ENCODE measurements at regions not wholly inside any gene's neighbourhood (a gene's known extent, or its start where the extent isn't known, plus 50 kb on each side); places are given as distances from the start of the nearest gene placed in this dataset.
A peak's percentile ranks its signal among the peaks of the same experiment; 100 is the strongest.

DNA sequence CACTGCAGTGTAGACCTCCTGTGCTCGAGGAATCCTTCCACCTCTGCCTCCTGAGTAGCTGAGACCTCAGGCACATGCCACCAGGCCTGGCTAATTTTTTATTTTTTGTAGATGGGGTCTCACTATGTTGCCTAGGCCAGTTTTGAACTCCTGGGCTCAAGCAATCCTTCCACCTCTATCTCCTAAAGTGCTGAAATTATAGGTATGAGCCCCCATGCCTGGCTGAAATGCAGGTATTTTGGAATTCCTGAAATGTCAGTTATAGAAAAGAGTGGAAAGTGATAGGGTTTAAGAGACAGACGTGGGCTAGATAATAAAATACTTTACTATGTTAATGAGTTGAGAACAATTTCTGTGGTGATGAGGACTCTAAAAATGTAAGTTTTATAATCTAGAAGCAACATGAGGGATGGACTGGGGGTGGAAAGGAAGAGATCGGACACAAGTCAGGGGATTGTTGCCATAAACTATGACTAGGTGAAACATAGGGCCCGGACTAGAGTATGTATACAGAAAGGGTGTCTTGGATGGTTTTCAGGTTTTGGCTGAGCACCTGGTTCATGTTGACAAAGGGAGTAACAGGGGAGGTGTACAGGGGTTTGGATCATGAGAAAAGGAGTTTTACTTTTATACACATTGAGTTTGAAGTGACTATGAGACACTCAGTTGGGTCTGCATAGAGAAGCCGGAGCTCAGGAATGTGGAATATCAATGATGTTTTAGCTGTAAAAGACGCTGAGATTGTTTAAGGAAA lies 165.6 kb upstream of the STARD13 start:
- no peaks in the 10 kb centered on the region for H3K36me3 ChIP-seq (ENCODE audit: control insufficient read depth in 4 of 4, insufficient read depth in 3 of 4, low read depth in 1 of 4, low read length in 3 of 4)
- H3K4me3 ChIP-seq (ENCODE audit: low read depth in 1 of 3, low read length in 3 of 3) = no peak overlapping the region
- WGBS = 90% methylated on average over 6 of the region's 6 CpGs
- no peak for DNase-seq (ENCODE audit: low spot score)
- no peaks in the 10 kb centered on the region for H3K9me3 ChIP-seq (ENCODE audit: control insufficient read depth in 4 of 4, low read length in 3 of 4)
- H3K27ac ChIP-seq (ENCODE audit: low read depth in 1 of 2, low read length in 2 of 2) = no peak overlapping the region
- H3K9ac ChIP-seq (ENCODE audit: low read depth in 1 of 2, low read length in 2 of 2) = no peak overlapping the region
- H3K27me3 ChIP-seq (ENCODE audit: control insufficient read depth in 4 of 4, insufficient read depth in 4 of 4, low read length in 3 of 4) = no peaks in the 10 kb centered on the region
- TF ChIP-seq, protein P1, sequence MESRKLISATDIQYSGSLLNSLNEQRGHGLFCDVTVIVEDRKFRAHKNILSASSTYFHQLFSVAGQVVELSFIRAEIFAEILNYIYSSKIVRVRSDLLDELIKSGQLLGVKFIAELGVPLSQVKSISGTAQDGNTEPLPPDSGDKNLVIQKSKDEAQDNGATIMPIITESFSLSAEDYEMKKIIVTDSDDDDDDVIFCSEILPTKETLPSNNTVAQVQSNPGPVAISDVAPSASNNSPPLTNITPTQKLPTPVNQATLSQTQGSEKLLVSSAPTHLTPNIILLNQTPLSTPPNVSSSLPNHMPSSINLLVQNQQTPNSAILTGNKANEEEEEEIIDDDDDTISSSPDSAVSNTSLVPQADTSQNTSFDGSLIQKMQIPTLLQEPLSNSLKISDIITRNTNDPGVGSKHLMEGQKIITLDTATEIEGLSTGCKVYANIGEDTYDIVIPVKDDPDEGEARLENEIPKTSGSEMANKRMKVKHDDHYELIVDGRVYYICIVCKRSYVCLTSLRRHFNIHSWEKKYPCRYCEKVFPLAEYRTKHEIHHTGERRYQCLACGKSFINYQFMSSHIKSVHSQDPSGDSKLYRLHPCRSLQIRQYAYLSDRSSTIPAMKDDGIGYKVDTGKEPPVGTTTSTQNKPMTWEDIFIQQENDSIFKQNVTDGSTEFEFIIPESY (IDR thresholded peaks at IDR 0.05) = no peak
- H3K4me1 ChIP-seq (ENCODE audit: control insufficient read depth in 4 of 4, insufficient read depth in 4 of 4, low read length in 3 of 4) = no peaks in the 10 kb centered on the region

DNA sequence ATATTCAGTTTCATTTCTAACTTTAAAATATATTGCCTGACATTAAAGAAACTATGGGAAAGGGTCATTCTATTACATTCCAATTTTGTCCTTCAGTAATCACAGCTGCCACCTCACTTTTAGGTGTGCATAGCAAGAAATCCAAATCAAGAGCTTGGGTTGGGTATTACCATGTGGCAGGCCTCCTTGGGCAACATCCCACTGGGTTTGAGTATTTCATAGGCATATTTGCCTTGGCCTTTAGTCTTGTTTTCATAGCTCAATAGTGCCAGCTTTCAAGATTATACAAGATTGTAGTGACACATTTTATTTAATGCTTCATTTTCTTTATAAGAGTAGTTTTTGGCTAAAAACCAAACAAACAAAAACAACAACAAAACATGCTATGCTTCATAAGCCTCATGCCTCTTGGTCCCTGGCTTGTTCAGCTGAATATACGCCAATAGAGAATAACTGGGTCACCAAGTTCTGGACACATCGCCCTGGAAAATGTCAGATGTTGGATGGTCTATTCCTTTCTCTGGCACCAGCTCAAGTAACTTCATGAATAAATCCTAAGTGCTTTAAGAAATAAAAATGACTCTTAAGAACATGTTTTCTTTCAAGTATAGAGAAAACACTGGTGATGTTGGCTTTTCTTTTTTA lies 167.4 kb upstream of the STARD13 start:
- 86% methylated on average over 2 of the region's 2 CpGs for WGBS
- Histone ChIP-seq H3K36me3 (ENCODE audit: control insufficient read depth in 4 of 4, insufficient read depth in 3 of 4, low read depth in 1 of 4, low read length in 3 of 4) (no peaks in the 10 kb centered on the region), H3K4me3 (ENCODE audit: low read depth in 1 of 3, low read length in 3 of 3) (no peak overlapping the region), H3K27me3 (ENCODE audit: control insufficient read depth in 4 of 4, insufficient read depth in 4 of 4, low read length in 3 of 4) (no peaks in the 10 kb centered on the region), H3K9ac (ENCODE audit: low read depth in 1 of 2, low read length in 2 of 2) (no peak overlapping the region), H3K9me3 (ENCODE audit: control insufficient read depth in 4 of 4, low read length in 3 of 4) (no peaks in the 10 kb centered on the region), H3K27ac (ENCODE audit: low read depth in 1 of 2, low read length in 2 of 2) (no peak overlapping the region), H3K4me1 (ENCODE audit: control insufficient read depth in 4 of 4, insufficient read depth in 4 of 4, low read length in 3 of 4) (no peaks in the 10 kb centered on the region)
- TF ChIP-seq YY1 (IDR thresholded peaks at IDR 0.05) (no peak), SP1 (IDR thresholded peaks at IDR 0.05) (peak; percentile 9)
- no peak for DNase-seq (ENCODE audit: low spot score)

GRCh38 chr13:33453936-33454335 lies 168.4 kb upstream of the STARD13 start:
- Histone ChIP-seq H3K9ac (ENCODE audit: low read depth in 1 of 2, low read length in 2 of 2) (no peak overlapping the region), H3K36me3 (ENCODE audit: control insufficient read depth in 4 of 4, insufficient read depth in 3 of 4, low read depth in 1 of 4, low read length in 3 of 4) (no peaks in the 10 kb centered on the region), H3K27me3 (ENCODE audit: control insufficient read depth in 4 of 4, insufficient read depth in 4 of 4, low read length in 3 of 4) (no peaks in the 10 kb centered on the region), H3K4me1 (ENCODE audit: control insufficient read depth in 4 of 4, insufficient read depth in 4 of 4, low read length in 3 of 4) (no peaks in the 10 kb centered on the region), H3K27ac (ENCODE audit: low read depth in 1 of 2, low read length in 2 of 2) (no peak overlapping the region), H3K9me3 (ENCODE audit: control insufficient read depth in 4 of 4, low read length in 3 of 4) (no peaks in the 10 kb centered on the region), H3K4me3 (ENCODE audit: low read depth in 1 of 3, low read length in 3 of 3) (no peak overlapping the region)
- WGBS = 94% methylated on average over 2 of the region's 2 CpGs
- DNase-seq (ENCODE audit: low spot score) = no peak
- no peak for TF ChIP-seq SP1 (IDR thresholded peaks at IDR 0.05)
- TF ChIP-seq TAF1 (conservative IDR thresholded peaks at IDR 0.05) = no peak
- TF ChIP-seq NR2F2 (IDR thresholded peaks at IDR 0.05) = no peak
- no peak for TF ChIP-seq HNF4G (IDR thresholded peaks at IDR 0.05)
- no peak for TF ChIP-seq GABPA (IDR thresholded peaks at IDR 0.05 in 1 of 2, conservative IDR thresholded peaks at IDR 0.05 in 1 of 2)
- TF ChIP-seq EGR1 (IDR thresholded peaks at IDR 0.05; ENCODE audit: low read depth in 2 of 2) = no peak
- TF ChIP-seq, protein P2, sequence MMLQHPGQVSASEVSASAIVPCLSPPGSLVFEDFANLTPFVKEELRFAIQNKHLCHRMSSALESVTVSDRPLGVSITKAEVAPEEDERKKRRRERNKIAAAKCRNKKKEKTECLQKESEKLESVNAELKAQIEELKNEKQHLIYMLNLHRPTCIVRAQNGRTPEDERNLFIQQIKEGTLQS (IDR thresholded peaks at IDR 0.05) = no peak
- TF ChIP-seq HNF4A (conservative IDR thresholded peaks at IDR 0.05) = no peak
- TF ChIP-seq, protein P1 (IDR thresholded peaks at IDR 0.05) = no peak
- TF ChIP-seq RAD21 (IDR thresholded peaks at IDR 0.05) = no peak
- TF ChIP-seq, protein P3, sequence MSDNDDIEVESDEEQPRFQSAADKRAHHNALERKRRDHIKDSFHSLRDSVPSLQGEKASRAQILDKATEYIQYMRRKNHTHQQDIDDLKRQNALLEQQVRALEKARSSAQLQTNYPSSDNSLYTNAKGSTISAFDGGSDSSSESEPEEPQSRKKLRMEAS (IDR thresholded peaks at IDR 0.05) = no peak
- no peak for TF ChIP-seq JUND (IDR thresholded peaks at IDR 0.05)
